ENCODE measurements at regions not wholly inside any gene's neighbourhood (a gene's known extent, or its start where the extent isn't known, plus 50 kb on each side); places are given as distances from the start of the nearest gene placed in this dataset.

DNA sequence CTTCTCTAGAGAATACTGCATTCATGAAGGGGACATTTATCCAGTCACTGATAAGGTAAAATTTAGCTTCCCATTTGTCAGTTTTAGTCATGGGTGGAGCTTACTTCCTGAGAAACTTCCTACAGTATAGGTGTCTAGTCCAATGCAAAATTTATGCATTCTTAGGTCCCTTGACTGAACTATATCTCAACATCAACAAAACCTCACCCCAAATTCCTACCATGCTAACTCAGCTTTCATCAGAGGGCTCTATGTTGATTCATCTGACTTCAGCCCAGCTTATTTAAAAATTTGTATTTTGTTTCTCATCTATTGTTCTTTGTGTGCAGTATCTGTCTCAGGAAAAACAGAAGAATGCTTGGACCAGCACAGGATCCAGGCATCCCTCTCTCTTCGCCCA, 296.4 kb upstream of the ACVR2A start:
- DNase-seq, result no peak

- no peak for DNase-seq
Measured at GRCh38 chr2:147547440-147547839, 297.4 kb upstream of the ACVR2A start.

DNA sequence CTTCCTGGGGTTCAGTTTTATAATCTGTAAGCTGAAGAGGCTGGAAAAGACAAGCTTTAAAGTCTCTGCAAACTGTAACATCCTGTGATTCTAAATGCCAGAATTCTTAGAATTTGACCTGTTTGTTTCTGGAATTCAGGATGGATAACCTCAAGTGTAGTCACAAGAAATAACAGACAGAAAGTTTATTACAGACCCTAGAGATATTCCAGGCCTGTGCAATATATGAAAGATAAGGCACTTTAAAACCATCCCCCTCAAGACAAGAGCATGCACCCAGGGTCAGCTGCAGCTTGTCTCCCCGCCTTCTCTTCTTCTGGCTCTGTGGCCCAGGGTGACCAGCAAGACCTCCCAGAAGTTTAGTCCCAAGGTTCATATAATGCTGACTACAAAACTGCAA, 298.7 kb upstream of the ACVR2A start:
- DNase-seq, result no peak

DNA sequence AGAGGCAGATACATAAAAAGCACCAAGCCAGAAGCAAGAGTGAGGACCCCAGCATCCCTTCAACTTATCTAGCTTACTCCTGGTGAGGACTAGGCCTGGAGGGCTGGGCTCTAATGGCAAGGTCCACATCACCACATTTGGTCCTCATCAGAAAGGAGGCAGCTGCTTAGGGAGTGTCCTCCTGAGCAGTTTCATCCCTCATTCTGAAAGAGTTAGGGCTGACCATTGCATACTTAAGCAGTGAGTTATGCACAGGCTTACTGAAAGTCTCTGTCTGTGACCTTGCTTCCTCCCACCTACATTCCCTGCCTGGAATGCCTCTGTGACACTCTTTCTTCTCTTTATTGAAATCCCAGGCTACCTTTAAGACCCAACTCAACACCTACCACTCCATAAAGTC, 301.8 kb upstream of the ACVR2A start:
- DNase-seq, result no peak

- no peak for DNase-seq
Measured at GRCh38 chr2:147542351-147542750, 302.5 kb upstream of the ACVR2A start.

GRCh38 chr2:147541314-147541713, 303.5 kb upstream of the ACVR2A start:
- DNase-seq, result no peak

DNA sequence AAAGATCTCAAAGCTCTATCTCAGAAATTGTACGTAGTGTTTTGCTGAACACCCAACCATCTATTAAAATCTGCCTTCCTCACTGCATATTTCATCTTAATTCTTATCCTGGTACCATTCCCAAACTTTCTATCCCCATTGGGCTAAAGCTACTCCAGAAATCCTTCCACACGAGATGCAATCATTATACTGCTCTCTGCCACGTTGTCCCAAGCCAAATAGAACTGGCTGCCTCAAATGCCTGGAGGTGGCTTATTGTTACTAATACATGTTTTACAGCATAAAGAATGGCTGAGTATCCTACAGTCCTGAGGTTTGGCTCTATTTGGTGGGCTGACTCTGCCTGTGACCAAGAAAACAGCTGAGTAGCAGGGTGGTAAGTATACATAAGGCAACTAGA, 306.0 kb upstream of the ACVR2A start:
- DNase-seq, result no peak

DNA sequence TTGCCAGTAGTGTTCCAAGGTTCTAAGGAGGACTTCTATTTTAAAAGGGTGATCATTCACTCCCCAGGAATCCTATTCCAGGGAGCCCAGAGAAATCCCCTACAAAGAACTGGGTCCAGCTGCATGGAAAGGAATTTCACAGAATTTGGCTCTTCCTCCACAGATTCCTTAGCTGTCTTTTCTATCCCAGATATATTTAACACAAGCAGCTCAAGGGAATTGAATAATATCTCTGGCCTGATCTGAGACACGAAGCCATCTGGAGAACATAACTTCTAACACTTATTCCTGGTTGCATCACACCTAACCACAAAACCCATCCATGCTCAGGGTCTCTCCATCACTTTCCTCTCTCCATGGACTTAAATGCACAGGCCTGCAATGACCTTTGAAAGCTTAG, 306.7 kb upstream of the ACVR2A start:
- DNase-seq, result no peak

DNA sequence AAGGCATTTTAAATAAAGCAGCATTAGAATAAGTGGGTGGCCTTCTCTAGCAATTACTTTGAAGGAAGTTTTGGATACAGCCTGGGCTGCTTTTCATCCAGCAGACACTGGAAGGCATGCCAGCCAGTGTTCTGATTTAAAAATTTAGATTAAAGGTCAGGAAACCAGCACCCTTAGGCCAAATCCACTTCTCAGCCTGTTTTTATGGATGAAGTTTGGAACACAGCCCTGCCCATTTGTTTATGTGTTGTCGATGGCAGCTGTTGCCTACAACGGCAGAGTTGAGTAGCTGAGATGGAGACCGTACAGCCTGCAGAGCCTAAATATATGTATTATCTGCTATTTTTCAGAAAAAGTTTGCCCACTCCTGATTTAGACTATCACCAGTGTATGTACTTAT, 313.6 kb upstream of the ACVR2A start:
- DNase-seq, result no peak

DNA sequence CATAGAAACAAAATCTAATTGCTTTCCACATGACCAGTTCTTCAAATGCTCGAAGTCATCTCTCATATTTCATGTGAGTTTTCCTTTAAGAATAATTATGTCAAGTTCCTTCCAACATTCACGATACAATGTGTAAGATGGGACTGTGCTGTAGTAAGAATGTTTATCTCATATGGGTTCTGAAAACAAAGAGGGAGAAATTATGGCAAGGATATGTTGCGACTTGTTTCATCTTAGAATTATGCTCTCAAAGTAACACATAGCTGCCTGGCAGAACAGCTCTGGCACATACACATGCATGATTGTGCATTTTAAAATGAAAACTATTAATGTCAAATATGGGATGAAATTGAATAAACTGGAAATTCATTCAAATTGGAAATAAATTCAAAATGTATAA, 314.8 kb upstream of the ACVR2A start:
- DNase-seq, result no peak

DNA sequence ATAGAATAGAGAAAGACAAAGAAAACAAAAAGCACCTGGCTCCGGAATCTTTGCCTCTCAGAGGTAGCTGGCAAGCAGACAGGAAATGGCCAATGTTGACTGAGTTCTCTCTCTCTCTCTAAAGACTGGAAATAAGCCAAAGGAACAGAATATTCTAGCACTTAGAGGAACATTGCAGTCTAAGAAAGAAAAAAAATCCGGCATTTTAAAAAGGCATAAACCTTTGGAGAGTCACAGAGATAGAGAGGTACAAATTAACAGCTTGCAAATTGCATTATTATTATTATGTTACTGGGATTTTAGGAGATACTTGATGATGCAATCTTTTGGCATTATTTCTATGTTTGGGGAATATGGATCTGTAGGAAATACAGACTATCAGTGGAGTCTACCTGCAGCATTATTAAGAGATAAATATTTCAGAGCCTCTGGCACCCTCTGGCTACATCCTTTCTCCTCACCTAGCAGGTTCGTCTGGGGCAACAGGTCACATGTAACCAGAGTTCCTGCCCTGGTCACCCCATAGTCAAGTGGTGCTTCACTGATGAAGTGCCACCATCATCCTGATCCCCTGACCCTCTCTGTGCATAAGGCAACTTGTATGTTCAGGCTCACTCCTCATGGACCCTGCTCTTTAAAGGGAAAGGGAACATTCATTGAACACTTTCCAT, 318.9 kb upstream of the ACVR2A start:
- peak; percentile 30 for DNase-seq

GRCh38 chr2:147524912-147525311, 319.9 kb upstream of the ACVR2A start:
- DNase-seq, result no peak

- DNase-seq, result no peak
Measured at GRCh38 chr2:147523415-147523814, 321.4 kb upstream of the ACVR2A start.

- no peak for DNase-seq
Measured at GRCh38 chr2:147521936-147522335, 322.9 kb upstream of the ACVR2A start.

DNA sequence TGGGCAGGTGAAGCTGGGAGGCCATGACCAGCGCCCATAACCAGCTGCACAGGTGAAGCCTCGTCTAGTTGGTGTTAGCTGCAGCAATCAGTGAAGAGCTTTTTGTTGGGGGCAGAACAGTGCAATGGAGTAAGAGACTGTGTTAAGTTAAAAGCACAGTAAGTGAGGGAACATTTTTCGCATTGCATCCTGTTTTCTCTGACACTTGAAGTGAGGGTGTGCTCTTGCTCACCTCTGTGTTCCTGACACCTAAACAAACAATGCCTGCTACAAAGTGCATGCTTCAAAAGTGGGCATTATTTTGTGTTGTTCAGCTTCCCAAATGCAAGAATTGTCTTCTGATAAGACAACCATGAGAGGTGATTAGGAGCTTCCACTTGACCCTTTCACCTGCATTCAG, 324.0 kb upstream of the ACVR2A start:
- DNase-seq, result no peak

GRCh38 chr2:147519178-147519577, 325.7 kb upstream of the ACVR2A start:
- DNase-seq, result no peak

DNA sequence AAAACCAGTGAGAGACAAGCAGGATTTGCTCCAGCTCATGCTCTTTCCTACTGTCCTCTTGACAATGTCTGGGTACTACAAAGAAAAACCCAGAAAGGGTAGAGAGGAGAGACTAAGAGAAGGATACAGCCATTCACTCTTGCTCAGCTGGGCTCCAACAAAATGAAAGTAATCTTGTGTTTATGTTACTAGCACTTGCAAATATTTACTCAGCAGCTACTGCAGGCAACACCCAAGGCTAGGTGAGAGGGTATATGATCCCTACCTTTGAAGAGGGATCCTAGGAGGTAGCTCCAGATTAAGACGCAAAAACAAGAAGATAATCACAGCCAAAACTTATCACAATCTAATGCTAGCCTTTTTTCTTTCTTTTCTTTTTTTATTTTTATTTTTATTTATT, 329.6 kb upstream of the ACVR2A start:
- no peak for DNase-seq

DNA sequence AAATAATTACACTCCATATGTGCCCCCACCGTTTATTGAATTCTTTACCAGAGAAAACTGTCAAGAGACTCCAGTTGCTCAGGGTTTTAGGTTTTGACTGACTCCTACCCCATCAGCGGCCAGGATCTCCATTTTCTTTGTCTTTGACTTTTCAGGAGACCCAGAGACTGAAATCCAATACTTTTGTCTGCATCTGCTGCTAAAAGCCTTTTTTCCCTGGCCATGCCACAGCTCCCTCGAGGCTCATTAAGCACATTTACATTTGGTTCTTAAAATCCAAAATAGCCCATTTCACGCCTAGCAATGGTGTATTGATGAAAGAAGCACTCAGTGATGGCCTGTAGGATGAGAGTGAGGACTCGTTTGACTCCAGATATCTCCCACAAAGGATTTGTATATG, 332.6 kb upstream of the ACVR2A start:
- DNase-seq, result no peak

DNA sequence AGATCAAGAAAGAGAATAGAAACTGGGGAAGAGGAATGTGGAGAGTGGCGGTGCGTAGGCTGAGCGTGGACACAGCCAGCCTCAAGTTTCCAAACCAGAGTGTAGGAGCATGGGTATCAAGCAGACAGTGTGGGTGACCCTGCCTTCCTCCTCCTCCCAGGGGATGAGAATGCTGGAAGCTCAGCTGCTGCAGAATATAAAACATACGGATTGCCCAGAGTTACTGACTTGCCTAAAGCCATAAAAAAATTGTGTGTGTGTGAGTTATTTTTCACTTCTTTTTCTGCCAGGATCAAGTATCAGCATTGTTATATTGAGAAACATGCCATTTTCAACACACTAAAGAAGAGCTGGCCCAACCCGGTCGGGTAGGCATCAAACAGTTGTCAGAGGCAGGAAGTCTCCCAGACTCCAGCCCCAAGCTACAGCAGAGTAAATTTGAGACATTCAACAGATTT, 333.3 kb upstream of the ACVR2A start:
- no peak for DNase-seq

DNA sequence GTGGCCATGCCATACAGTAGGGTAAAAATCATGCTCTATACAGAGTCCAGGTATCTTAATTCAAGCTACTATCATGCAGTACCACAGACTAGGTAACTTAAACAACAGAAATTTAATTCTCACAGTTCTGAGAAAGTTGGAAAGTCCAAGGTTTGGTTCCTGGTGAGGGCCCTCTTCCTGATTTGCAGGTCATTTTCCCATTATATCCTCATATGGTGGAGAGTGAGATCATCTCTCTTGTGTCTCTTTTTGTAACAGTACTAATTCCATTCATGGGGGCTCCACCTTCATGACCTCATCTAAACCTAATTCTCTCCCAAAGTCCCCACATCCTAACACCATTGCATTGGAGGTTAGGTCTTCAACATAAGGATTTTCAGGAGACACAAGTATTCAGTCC, 335.0 kb upstream of the ACVR2A start:
- DNase-seq, result no peak

DNA sequence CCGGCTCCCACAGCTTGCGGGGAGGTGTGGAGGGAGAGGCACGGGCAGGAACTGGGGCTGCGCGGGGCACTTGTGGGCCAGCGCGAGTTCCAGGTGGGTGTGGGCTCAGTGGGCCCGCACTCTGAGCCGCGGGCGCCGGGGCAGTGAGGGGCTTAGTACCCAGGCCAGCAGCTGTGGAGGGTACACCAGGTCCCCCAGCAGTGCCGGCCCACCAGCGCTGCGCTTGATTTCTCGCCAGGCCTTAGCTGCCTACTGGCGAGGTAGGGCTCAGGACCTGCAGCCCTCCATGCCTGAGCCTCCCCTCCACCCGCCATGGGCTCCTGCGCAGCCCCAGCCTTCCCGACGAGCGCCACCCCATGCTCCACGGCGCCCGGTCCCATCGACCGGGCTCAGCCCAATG, 337.9 kb upstream of the ACVR2A start:
- DNase-seq, result no peak

DNA sequence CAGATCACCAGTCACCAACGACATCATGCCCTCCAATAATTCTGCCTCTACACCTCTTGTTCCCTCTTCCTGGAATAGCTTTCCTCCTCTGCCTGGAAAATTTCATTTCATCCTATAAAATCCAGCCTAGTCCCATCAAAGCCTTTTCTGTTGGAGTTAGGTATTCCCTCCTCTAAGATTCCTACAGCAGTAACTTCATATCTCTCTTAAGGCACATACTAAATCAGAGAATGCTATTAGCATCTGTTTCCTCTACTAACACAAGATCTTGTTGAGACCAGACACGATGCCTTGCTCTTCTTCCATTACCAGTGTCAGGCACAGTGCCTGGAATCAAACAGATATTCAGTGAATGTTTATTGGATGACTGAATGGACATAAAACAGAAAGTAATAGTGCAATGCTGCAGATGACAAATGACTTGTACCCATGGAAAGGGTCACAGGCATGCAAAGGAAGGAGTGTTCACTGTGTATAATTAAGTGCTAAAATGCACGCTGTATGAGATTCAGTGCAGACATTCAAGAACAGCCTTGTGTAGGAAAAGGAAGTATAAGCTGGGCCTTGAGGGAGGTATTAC, 342.0 kb upstream of the ACVR2A start:
- DNase-seq, result no peak

GRCh38 chr2:147501968-147502367, 342.9 kb upstream of the ACVR2A start:
- DNase-seq, result no peak

DNA sequence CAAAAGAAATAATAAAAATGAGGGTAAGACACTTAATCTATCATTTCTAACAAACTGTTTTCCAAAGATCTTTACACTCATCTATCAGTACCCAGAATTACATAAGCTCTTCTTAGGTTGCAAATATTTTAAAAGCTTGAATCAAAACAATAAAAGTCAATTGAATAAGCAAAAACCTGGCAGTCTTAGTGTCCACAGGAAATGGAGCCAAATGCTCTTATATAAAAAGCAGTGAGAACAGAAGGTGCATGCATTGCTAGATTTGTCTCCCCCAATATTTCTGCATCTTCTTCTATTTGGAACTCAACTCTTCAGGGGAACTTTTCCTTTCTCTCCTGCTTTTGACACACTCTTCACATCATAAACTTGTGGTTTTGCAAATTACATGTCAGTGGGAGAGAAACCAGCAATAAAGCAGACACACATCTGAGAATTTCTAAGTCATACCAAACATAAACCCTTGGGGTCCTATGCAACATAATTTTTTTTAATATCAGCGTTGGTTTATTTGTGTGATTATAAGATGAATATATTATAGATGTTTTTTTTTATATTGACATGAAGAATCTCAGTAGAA, 343.9 kb upstream of the ACVR2A start:
- DNase-seq, result no peak

DNA sequence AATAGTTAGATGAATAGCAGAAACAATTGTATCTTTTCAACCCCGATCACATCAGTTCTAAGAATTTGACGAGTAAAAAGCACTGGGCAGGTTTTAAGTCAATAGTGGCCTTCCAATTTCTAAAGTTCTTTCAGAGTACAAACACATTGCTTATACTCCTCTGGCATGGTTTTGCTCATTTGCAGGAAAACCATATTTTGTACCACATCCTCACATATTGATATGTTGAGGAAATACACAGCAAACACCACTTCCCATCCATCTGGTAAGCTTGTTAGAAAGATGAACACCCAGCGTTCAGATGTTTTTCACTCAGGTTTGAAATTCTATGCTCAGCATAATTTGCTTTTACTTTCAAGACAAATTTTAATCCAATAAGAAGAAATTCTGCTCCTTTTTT, 344.6 kb upstream of the ACVR2A start:
- no peak for DNase-seq

Measured in SHP77 treated with DMSO at 0.1 percent for 48 hours (cell line).